IMR-90 (cell line): ENCODE measurements at regions not wholly inside any gene's neighbourhood (a gene's known extent, or its start where the extent isn't known, plus 50 kb on each side); places are given as distances from the start of the nearest gene placed in this dataset.

Experiments used
- ATAC-seq: fragments of 200-7000 bp; cut with Tn5 transposase; 2 replicates; pipeline ENCODE4 v1.9.1; 2020; ENCODE audit warnings: low read depth, mild to moderate bottlenecking, moderate library complexity
- BruUV-seq: library from RNA; stranded (reverse); fragments of 400-500 nt; replicated peaks from 2 replicates; lab custom pipeline; 2021; lab: Mats Ljungman, UMichigan
- CTCF ChIA-PET: fragments of 300-600 bp; formaldehyde crosslinking; extraction: SDS; loops from one replicate; lab custom pipeline; 2021; ENCODE audit warnings: antibody characterized with exemption; lab: Yijun Ruan, JAX
- POLR2A ChIA-PET: fragments of 300-600 bp; sonication (Branson Sonifier 250); formaldehyde crosslinking; loops from one replicate; lab custom pipeline; 2022; ENCODE audit warnings: antibody characterized with exemption; ENCODE audit not compliant: unreplicated experiment; lab: Charles Lee
- DNase-seq: peaks from one replicate; pipeline ENCODE4 v3.0.0; 2013
- H2AFZ ChIP-seq: replicated peaks from 2 replicates; pipeline ENCODE3; 2013; ENCODE audit warnings: low read length, mild to moderate bottlenecking; ENCODE audit not compliant: poor library complexity
- H2AK5ac ChIP-seq: 2 replicates; pipeline ENCODE4 v1.6.1; 2013; ENCODE audit warnings: low read depth, low read length, inconsistent platforms
- H2AK9ac ChIP-seq: replicated peaks from 2 replicates; pipeline ENCODE3; 2013; ENCODE audit warnings: mild to moderate bottlenecking, low read depth, low read length, moderate library complexity; ENCODE audit not compliant: poor library complexity
- H2BK120ac ChIP-seq: 2 replicates; pipeline ENCODE4 v1.6.1; 2013; ENCODE audit warnings: low read depth, low read length, inconsistent platforms
- H2BK15ac ChIP-seq: 3 replicates; pipeline ENCODE4 v1.6.1; 2013; ENCODE audit warnings: low read depth, low read length, inconsistent platforms
- H2BK20ac ChIP-seq: 2 replicates; pipeline ENCODE4 v1.6.1; 2013; ENCODE audit warnings: low read depth, mild to moderate bottlenecking, inconsistent platforms, low read length, moderate library complexity
- H2BK5ac ChIP-seq: 2 replicates; pipeline ENCODE4 v1.6.1; 2013; ENCODE audit warnings: mild to moderate bottlenecking, low read depth, low read length, inconsistent platforms; ENCODE audit not compliant: poor library complexity, severe bottlenecking
- H3K14ac ChIP-seq: replicated peaks from 2 replicates; pipeline ENCODE4 v1.6.1; 2013; ENCODE audit warnings: low read depth, low read length, inconsistent platforms
- H3K18ac ChIP-seq: 2 replicates; pipeline ENCODE4 v1.6.1; 2013; ENCODE audit warnings: low read depth, low read length, control low read depth
- H3K23ac ChIP-seq: 2 replicates; pipeline ENCODE4 v1.6.1; 2013; ENCODE audit warnings: low read depth, low read length, inconsistent platforms
- H3K27ac ChIP-seq: 2 replicates; pipeline ENCODE4 v1.5.1; 2013; ENCODE audit warnings: mild to moderate bottlenecking, control low read depth, low read length; ENCODE audit not compliant: insufficient read depth
- H3K27me3 ChIP-seq: 2 replicates; pipeline ENCODE4 v1.6.1; 2013; ENCODE audit warnings: low read length; ENCODE audit not compliant: control insufficient read depth, insufficient read depth
- H3K36me3 ChIP-seq: 2 replicates; pipeline ENCODE4 v1.6.1; 2013; ENCODE audit warnings: low read length, mixed read lengths; ENCODE audit not compliant: control insufficient read depth, insufficient read depth
- H3K4ac ChIP-seq: 2 replicates; pipeline ENCODE4 v1.6.1; 2013; ENCODE audit warnings: low read depth, low read length, inconsistent platforms
- H3K4me1 ChIP-seq: 2 replicates; pipeline ENCODE4 v1.6.1; 2013; ENCODE audit warnings: low read length, mixed read lengths; ENCODE audit not compliant: control insufficient read depth, insufficient read depth
- H3K4me2 ChIP-seq: 2 replicates; pipeline ENCODE4 v1.6.1; 2013; ENCODE audit warnings: low read depth, mild to moderate bottlenecking, control low read depth, low read length, moderate library complexity
- H3K4me3 ChIP-seq: 2 replicates; pipeline ENCODE4 v1.5.1; 2013; ENCODE audit warnings: low read depth, mild to moderate bottlenecking, control low read depth, low read length, moderate library complexity; ENCODE audit not compliant: insufficient read depth
- H3K56ac ChIP-seq: 2 replicates; pipeline ENCODE4 v1.6.1; 2013; ENCODE audit warnings: low read length, inconsistent platforms; ENCODE audit not compliant: insufficient read depth; ENCODE audit errors: extremely low read depth
- H3K79me1 ChIP-seq, 2 experiments: 2 replicates each; pipeline ENCODE4 v1.6.1; 2013; ENCODE audit warnings: low read length in 2 of 2, inconsistent platforms in 1 of 2, low read depth in 1 of 2
- H3K9ac ChIP-seq: 2 replicates; pipeline ENCODE4 v1.6.1; 2013; ENCODE audit warnings: low read depth, low read length, control low read depth
- H3K9me1 ChIP-seq: 2 replicates; pipeline ENCODE4 v1.6.1; 2013; ENCODE audit warnings: low read length, inconsistent platforms; ENCODE audit not compliant: insufficient read depth
- H3K9me3 ChIP-seq: 2 replicates; pipeline ENCODE4 v1.6.1; 2013; ENCODE audit warnings: low read length; ENCODE audit not compliant: control insufficient read depth, insufficient read depth
- H4K20me1 ChIP-seq: 2 replicates; pipeline ENCODE4 v1.6.1; 2013; ENCODE audit warnings: low read length, inconsistent platforms; ENCODE audit not compliant: insufficient read depth
- H4K5ac ChIP-seq: 2 replicates; pipeline ENCODE4 v1.6.1; 2013; ENCODE audit warnings: mild to moderate bottlenecking, low read depth, low read length, control low read depth
- H4K8ac ChIP-seq, 2 experiments: 2 replicates each; pipeline ENCODE4 v1.6.1; 2013; ENCODE audit warnings: low read depth in 2 of 2, low read length in 2 of 2, control low read depth in 1 of 2, inconsistent platforms in 1 of 2
- H4K91ac ChIP-seq: 2 replicates; pipeline ENCODE4 v1.6.1; 2013; ENCODE audit warnings: low read depth, low read length, inconsistent platforms; ENCODE audit not compliant: insufficient read depth
- MAFK ChIP-seq: IDR thresholded peaks from 2 replicates; pipeline ENCODE4 v1.6.1; 2012; ENCODE audit warnings: low read depth, low read length, improper control_type of control experiment
- RAD21 ChIP-seq: IDR thresholded peaks from 2 replicates; pipeline ENCODE4 v1.6.1; 2012; ENCODE audit warnings: low read length, improper control_type of control experiment
- RCOR1 ChIP-seq: IDR thresholded peaks from 2 replicates; pipeline ENCODE4 v1.6.1; 2012; ENCODE audit warnings: mild to moderate bottlenecking, low read length, improper control_type of control experiment; ENCODE audit not compliant: insufficient replicate concordance
- WGBS, 2 experiments: methylation state at CpG; one replicate each; pipeline versions ENCODE4 v1.1.5 to v1.1.7; 2013; ENCODE audit warnings: missing lambda C conversion rate in 2 of 2; ENCODE audit not compliant: insufficient read length in 1 of 2; ENCODE audit errors: extremely low coverage in 2 of 2; 5-methylcytosine and 5-hydroxymethylcytosine counted together
- dilution Hi-C: fragments of 300-500 bp; cut with HindIII; formaldehyde crosslinking; loops from one replicate; pipeline ENCODE4 v1.14.3; 2018; ENCODE audit warnings: low sequenced_read_pairs; ENCODE audit not compliant: unreplicated experiment
- in situ Hi-C: fragments of 300-500 bp; cut with MboI; formaldehyde crosslinking; loops from 3 replicates; pipeline ENCODE4 v1.14.3; 2019; ENCODE audit warnings: low sequenced_read_pairs, inconsistent platforms, mixed read lengths
- intact Hi-C: fragments of 100-400 bp; cut with micrococcal nuclease; formaldehyde crosslinking; loops from 2 replicates; pipeline ENCODE4 v1.10.0; 2022
- TF ChIP-seq, protein P1 (sequence below): fragments of 150-350 bp; IDR thresholded peaks from 2 replicates; pipeline ENCODE4 v1.6.1; 2017; ENCODE audit warnings: mild to moderate bottlenecking, antibody characterized with exemption, low read length, low read depth

GRCh38 chr16:52613508-52613907 lies 66.6 kb upstream of the TOX3 start:
- H4K91ac ChIP-seq, result no peak overlapping the region
- H2AK9ac ChIP-seq, result no peak overlapping the region
- no peaks in the 10 kb centered on the region for H4K20me1 ChIP-seq
- no peak overlapping the region for H2BK15ac ChIP-seq
- H3K4me1 ChIP-seq, result no peaks in the 10 kb centered on the region
- CTCF ChIA-PET, result no interaction called here
- TF ChIP-seq RCOR1 (no peak), RAD21 (no peak), MAFK (no peak)
- TF ChIP-seq, protein P1, sequence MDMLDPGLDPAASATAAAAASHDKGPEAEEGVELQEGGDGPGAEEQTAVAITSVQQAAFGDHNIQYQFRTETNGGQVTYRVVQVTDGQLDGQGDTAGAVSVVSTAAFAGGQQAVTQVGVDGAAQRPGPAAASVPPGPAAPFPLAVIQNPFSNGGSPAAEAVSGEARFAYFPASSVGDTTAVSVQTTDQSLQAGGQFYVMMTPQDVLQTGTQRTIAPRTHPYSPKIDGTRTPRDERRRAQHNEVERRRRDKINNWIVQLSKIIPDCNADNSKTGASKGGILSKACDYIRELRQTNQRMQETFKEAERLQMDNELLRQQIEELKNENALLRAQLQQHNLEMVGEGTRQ, result no peak
- intact Hi-C loops, result no loop called here
- no peak overlapping the region for H3K23ac ChIP-seq
- no CpG with 5 or more reads among the region's 2 CpGs for WGBS, 2 experiments
- ATAC-seq, result no peak
- H3K79me1 ChIP-seq, result no peaks in the 10 kb centered on the region
- H2AK5ac ChIP-seq, result no peak overlapping the region
- no peak overlapping the region for H2BK120ac ChIP-seq
- H3K27me3 ChIP-seq, result no peaks in the 10 kb centered on the region
- no peaks in the 10 kb centered on the region for H3K36me3 ChIP-seq
- DNase-seq, result no peak
- POLR2A ChIA-PET, result no interaction called here
- no TSS peak for BruUV-seq
- no peak overlapping the region for H3K14ac ChIP-seq
- no peak overlapping the region for H3K56ac ChIP-seq
- no peak overlapping the region for H4K8ac ChIP-seq
- H3K4me2 ChIP-seq, result no peak overlapping the region
- H2BK5ac ChIP-seq, result no peak overlapping the region
- H2BK20ac ChIP-seq, result no peak overlapping the region
- H3K4ac ChIP-seq, result no peak overlapping the region
- dilution Hi-C loops, result no loop called here
- H3K9ac ChIP-seq, result no peak overlapping the region
- peaks cover 11% of the 10 kb centered on the region for H3K9me3 ChIP-seq
- no peak overlapping the region for H3K4me3 ChIP-seq
- H4K5ac ChIP-seq, result no peak overlapping the region
- H3K18ac ChIP-seq, result no peak overlapping the region
- no peak overlapping the region for H2AFZ ChIP-seq
- H3K9me1 ChIP-seq, result no peaks in the 10 kb centered on the region
- in situ Hi-C loops, result no loop called here
- H3K27ac ChIP-seq, result no peak overlapping the region
